WTC11 (cell line): ENCODE measurements at regions not wholly inside any gene's neighbourhood (a gene's known extent, or its start where the extent isn't known, plus 50 kb on each side); places are given as distances from the start of the nearest gene placed in this dataset.

ENCODE experiments used
- CREM ChIP-seq: sonication (generic); formaldehyde crosslinking; IDR thresholded peaks from 2 replicates; pipeline ENCODE4 v1.8.1; 2022; ENCODE audit warnings: mild to moderate bottlenecking, missing genetic modification reagents, moderate library complexity
- FOXJ3 ChIP-seq: sonication (generic); formaldehyde crosslinking; IDR thresholded peaks from 2 replicates; pipeline ENCODE4 v1.9.0; 2021; ENCODE audit warnings: missing genetic modification reagents, mild to moderate bottlenecking, borderline replicate concordance
- NR1H2 ChIP-seq: sonication (generic); formaldehyde crosslinking; IDR thresholded peaks from 2 replicates; pipeline ENCODE4 v1.9.0; 2021; ENCODE audit warnings: mild to moderate bottlenecking, moderate library complexity, missing genetic modification reagents
- NR3C1 ChIP-seq: sonication (generic); formaldehyde crosslinking; conservative IDR thresholded peaks from 2 replicates; pipeline ENCODE4 v1.8.1; 2023; ENCODE audit warnings: low read depth, mild to moderate bottlenecking, missing genetic modification reagents
- OVOL2 ChIP-seq: fragments of 250-450 bp; sonication (Bioruptor Pico); IDR thresholded peaks from 2 replicates; pipeline ENCODE4 v1.9.0; 2021; ENCODE audit warnings: mild to moderate bottlenecking, borderline replicate concordance
- TCF7 ChIP-seq: sonication (generic); formaldehyde crosslinking; IDR thresholded peaks from 2 replicates; pipeline ENCODE4 v1.8.0; 2022; ENCODE audit warnings: mild to moderate bottlenecking, low read depth, missing genetic modification reagents, moderate library complexity
- TEAD4 ChIP-seq: sonication (generic); formaldehyde crosslinking; IDR thresholded peaks from 2 replicates; pipeline ENCODE4 v1.8.0; 2022; ENCODE audit warnings: mild to moderate bottlenecking, missing genetic modification reagents
- TF ChIP-seq, protein P1 (sequence below): sonication (generic); formaldehyde crosslinking; conservative IDR thresholded peaks from 2 replicates; pipeline ENCODE4 v1.8.1; 2022; ENCODE audit warnings: mild to moderate bottlenecking, missing genetic modification reagents
- TF ChIP-seq, protein P2 (sequence below): sonication (generic); formaldehyde crosslinking; IDR thresholded peaks from 2 replicates; pipeline ENCODE4 v1.8.0; 2022; ENCODE audit warnings: mild to moderate bottlenecking, missing genetic modification reagents
- TF ChIP-seq, protein P3 (sequence below): sonication (generic); formaldehyde crosslinking; IDR thresholded peaks from 2 replicates; pipeline ENCODE4 v1.8.0; 2022; ENCODE audit warnings: mild to moderate bottlenecking, missing genetic modification reagents
- TF ChIP-seq, protein P4 (sequence below): sonication (generic); formaldehyde crosslinking; IDR thresholded peaks from 2 replicates; pipeline ENCODE4 v1.8.1; 2023; ENCODE audit warnings: mild to moderate bottlenecking, moderate library complexity, missing genetic modification reagents
- TF ChIP-seq, protein P5 (sequence below): fragments of 200-600 bp; IDR thresholded peaks from 2 replicates; pipeline ENCODE4 v1.8.0; 2022; ENCODE audit warnings: antibody characterized with exemption
- TF ChIP-seq, protein P6 (sequence below): sonication (generic); formaldehyde crosslinking; IDR thresholded peaks from 2 replicates; pipeline ENCODE4 v1.8.1; 2023; ENCODE audit warnings: mild to moderate bottlenecking, missing genetic modification reagents, moderate library complexity

DNA sequence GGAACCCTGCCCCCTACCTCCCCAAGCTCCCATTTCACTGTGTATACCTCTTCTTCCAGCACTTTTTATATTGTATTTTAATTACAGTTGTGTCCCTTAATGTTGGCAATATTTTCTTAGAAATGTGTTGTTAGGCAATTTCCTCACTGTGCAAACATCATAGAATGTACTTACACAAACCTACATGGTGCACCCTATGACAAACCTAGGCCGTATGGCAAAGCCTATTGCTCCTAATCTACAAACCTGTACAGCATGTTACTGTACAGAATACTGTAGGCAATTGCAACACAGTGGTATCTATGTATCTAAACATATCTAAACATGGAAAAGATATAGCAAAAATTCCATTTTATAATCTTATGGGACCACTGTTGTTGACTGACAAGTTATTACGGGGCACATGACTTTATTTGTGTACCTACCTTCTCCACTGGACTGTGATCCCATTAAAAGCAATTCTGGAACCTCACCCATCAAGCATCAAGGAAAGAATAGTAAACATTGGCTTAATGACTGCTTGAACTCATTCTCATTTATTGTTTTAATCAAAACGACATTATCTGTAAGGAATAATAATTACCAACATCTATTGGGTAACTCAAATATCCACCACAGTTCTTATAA lies 1641.5 kb upstream of the ZEB2 start:
- TF ChIP-seq, protein P1, sequence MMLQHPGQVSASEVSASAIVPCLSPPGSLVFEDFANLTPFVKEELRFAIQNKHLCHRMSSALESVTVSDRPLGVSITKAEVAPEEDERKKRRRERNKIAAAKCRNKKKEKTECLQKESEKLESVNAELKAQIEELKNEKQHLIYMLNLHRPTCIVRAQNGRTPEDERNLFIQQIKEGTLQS, result no peak
- TF ChIP-seq CREM (no peak), TCF7 (CRISPR knock-in tag) (no peak), TEAD4 (no peak), NR3C1 (no peak), FOXJ3 (CRISPR knock-in tag) (no peak), OVOL2 (CRISPR knock-in tag) (no peak), NR1H2 (CRISPR knock-in tag) (no peak)
- TF ChIP-seq, protein P2, sequence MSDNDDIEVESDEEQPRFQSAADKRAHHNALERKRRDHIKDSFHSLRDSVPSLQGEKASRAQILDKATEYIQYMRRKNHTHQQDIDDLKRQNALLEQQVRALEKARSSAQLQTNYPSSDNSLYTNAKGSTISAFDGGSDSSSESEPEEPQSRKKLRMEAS (CRISPR knock-in tag), result no peak
- TF ChIP-seq, protein P3, sequence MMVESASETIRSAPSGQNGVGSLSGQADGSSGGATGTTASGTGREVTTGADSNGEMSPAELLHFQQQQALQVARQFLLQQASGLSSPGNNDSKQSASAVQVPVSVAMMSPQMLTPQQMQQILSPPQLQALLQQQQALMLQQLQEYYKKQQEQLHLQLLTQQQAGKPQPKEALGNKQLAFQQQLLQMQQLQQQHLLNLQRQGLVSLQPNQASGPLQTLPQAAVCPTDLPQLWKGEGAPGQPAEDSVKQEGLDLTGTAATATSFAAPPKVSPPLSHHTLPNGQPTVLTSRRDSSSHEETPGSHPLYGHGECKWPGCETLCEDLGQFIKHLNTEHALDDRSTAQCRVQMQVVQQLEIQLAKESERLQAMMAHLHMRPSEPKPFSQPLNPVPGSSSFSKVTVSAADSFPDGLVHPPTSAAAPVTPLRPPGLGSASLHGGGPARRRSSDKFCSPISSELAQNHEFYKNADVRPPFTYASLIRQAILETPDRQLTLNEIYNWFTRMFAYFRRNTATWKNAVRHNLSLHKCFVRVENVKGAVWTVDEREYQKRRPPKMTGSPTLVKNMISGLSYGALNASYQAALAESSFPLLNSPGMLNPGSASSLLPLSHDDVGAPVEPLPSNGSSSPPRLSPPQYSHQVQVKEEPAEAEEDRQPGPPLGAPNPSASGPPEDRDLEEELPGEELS (CRISPR knock-in tag), result no peak
- TF ChIP-seq, protein P4, sequence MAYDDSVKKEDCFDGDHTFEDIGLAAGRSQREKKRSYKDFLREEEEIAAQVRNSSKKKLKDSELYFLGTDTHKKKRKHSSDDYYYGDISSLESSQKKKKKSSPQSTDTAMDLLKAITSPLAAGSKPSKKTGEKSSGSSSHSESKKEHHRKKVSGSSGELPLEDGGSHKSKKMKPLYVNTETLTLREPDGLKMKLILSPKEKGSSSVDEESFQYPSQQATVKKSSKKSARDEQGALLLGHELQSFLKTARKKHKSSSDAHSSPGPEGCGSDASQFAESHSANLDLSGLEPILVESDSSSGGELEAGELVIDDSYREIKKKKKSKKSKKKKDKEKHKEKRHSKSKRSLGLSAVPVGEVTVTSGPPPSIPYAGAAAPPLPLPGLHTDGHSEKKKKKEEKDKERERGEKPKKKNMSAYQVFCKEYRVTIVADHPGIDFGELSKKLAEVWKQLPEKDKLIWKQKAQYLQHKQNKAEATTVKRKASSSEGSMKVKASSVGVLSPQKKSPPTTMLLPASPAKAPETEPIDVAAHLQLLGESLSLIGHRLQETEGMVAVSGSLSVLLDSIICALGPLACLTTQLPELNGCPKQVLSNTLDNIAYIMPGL (CRISPR knock-in tag), result no peak
- TF ChIP-seq, protein P5, sequence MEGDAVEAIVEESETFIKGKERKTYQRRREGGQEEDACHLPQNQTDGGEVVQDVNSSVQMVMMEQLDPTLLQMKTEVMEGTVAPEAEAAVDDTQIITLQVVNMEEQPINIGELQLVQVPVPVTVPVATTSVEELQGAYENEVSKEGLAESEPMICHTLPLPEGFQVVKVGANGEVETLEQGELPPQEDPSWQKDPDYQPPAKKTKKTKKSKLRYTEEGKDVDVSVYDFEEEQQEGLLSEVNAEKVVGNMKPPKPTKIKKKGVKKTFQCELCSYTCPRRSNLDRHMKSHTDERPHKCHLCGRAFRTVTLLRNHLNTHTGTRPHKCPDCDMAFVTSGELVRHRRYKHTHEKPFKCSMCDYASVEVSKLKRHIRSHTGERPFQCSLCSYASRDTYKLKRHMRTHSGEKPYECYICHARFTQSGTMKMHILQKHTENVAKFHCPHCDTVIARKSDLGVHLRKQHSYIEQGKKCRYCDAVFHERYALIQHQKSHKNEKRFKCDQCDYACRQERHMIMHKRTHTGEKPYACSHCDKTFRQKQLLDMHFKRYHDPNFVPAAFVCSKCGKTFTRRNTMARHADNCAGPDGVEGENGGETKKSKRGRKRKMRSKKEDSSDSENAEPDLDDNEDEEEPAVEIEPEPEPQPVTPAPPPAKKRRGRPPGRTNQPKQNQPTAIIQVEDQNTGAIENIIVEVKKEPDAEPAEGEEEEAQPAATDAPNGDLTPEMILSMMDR, result no peak
- TF ChIP-seq, protein P6, sequence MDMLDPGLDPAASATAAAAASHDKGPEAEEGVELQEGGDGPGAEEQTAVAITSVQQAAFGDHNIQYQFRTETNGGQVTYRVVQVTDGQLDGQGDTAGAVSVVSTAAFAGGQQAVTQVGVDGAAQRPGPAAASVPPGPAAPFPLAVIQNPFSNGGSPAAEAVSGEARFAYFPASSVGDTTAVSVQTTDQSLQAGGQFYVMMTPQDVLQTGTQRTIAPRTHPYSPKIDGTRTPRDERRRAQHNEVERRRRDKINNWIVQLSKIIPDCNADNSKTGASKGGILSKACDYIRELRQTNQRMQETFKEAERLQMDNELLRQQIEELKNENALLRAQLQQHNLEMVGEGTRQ (CRISPR knock-in tag), result no peak
